Nephron progenitor cell (in vitro differentiated cells): ENCODE measurements at regions not wholly inside any gene's neighbourhood (a gene's known extent, or its start where the extent isn't known, plus 50 kb on each side); places are given as distances from the start of the nearest gene placed in this dataset.

ENCODE experiments used
- DNase-seq: peaks from one replicate; pipeline ENCODE4 v3.0.0; 2021
- H3K27ac Mint-ChIP-seq: 2 replicates; pipeline ENCODE4 v1.8.0; 2021; ENCODE audit warnings: mild to moderate bottlenecking, moderate library complexity, mixed read lengths
- H3K27me3 Mint-ChIP-seq: 2 replicates; pipeline ENCODE4 v1.8.0; 2021; ENCODE audit warnings: mild to moderate bottlenecking, low read depth, mixed read lengths; ENCODE audit not compliant: poor library complexity
- H3K36me3 Mint-ChIP-seq: 2 replicates; pipeline ENCODE4 v1.8.0; 2021; ENCODE audit warnings: low read depth, mixed read lengths
- H3K4me1 Mint-ChIP-seq: 2 replicates; pipeline ENCODE4 v1.8.0; 2021; ENCODE audit warnings: mixed read lengths
- H3K4me3 Mint-ChIP-seq: 2 replicates; pipeline ENCODE4 v1.8.0; 2021; ENCODE audit warnings: mild to moderate bottlenecking, moderate library complexity, mixed read lengths
- H3K9me3 Mint-ChIP-seq: 2 replicates; pipeline ENCODE4 v1.8.0; 2021; ENCODE audit warnings: mild to moderate bottlenecking, moderate library complexity, mixed read lengths
- TF ChIP-seq, protein P1 (sequence below): fragments of 200-600 bp; sonication (generic); IDR thresholded peaks from 2 replicates; pipeline ENCODE4 v1.5.0; 2021; ENCODE audit warnings: antibody characterized with exemption

DNA sequence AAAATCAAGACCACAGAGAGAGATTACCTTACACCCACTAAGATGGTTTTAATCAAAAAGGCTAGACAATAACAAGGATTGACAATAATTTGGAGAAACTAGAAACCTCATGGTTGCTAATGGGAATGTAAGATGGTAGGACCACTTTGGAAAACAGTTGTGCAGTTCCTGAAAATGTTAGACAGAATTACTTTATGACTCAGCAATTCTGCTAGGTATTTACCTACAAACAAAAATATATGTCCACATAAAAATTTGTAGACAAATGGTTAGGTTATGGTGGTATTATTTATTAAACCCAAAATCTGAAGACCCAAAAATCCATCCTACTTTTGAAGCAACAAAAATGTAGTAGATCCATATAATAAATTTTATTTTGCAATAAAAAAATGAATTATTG is 1027.0 kb upstream of the ADGRL3 start:
- TF ChIP-seq, protein P1, sequence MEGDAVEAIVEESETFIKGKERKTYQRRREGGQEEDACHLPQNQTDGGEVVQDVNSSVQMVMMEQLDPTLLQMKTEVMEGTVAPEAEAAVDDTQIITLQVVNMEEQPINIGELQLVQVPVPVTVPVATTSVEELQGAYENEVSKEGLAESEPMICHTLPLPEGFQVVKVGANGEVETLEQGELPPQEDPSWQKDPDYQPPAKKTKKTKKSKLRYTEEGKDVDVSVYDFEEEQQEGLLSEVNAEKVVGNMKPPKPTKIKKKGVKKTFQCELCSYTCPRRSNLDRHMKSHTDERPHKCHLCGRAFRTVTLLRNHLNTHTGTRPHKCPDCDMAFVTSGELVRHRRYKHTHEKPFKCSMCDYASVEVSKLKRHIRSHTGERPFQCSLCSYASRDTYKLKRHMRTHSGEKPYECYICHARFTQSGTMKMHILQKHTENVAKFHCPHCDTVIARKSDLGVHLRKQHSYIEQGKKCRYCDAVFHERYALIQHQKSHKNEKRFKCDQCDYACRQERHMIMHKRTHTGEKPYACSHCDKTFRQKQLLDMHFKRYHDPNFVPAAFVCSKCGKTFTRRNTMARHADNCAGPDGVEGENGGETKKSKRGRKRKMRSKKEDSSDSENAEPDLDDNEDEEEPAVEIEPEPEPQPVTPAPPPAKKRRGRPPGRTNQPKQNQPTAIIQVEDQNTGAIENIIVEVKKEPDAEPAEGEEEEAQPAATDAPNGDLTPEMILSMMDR, result no peak
- no peak for DNase-seq
- Mint-ChIP-seq H3K27me3 (no peaks in the 10 kb centered on the region), H3K36me3 (no peaks in the 10 kb centered on the region), H3K4me1 (no peaks in the 10 kb centered on the region), H3K9me3 (no peaks in the 10 kb centered on the region), H3K4me3 (no peak overlapping the region), H3K27ac (no peak overlapping the region)

DNA sequence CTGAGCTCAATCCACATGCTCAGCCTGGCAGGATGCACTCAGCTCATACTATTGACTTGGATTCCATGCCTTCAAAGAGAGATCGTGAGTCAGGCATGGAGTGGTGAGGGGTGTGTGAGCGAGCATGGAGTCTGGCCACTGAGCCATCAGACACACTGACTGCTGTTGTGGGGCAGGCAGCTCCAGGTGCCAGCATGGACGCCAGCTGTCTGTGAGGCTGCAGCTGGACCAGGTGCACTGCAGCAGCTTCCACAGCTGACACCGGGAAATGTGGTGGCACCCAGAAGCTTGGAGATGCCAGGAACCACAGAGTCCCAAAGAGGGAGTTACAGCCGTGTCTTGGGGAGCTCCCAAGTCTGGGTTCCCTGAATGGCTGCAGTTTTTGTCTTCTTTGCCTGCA is 1026.4 kb upstream of the ADGRL3 start:
- Mint-ChIP-seq H3K4me1 (no peaks in the 10 kb centered on the region), H3K36me3 (no peaks in the 10 kb centered on the region), H3K4me3 (no peak overlapping the region), H3K27me3 (no peaks in the 10 kb centered on the region), H3K27ac (no peak overlapping the region), H3K9me3 (no peaks in the 10 kb centered on the region)
- TF ChIP-seq, protein P1, result no peak
- no peak for DNase-seq

DNA sequence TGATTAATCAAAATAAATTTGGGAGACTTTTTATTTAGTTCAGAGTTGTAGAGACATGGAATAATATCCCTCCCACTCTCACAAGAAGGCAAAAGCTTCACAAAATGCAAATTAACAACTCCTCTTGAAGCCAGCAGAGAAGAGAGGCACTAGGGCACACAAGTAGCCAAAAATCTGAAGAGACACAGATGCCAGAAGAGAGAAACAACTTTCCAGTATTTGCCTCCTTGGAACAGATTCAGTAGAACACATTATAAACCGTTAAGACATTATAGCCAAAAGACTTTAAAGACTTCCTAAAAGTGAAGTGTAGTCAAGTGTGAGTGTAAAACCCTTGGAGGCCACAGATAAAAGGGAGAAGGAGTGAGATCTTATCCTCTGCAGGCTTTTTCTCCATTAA is 1024.9 kb upstream of the ADGRL3 start:
- no peaks in the 10 kb centered on the region for H3K27me3 Mint-ChIP-seq
- H3K27ac Mint-ChIP-seq, result peak overlapping the region; percentile 6
- no peaks in the 10 kb centered on the region for H3K4me1 Mint-ChIP-seq
- TF ChIP-seq, protein P1, result no peak
- no peak overlapping the region for H3K4me3 Mint-ChIP-seq
- no peaks in the 10 kb centered on the region for H3K9me3 Mint-ChIP-seq
- DNase-seq, result no peak
- H3K36me3 Mint-ChIP-seq, result no peaks in the 10 kb centered on the region

DNA sequence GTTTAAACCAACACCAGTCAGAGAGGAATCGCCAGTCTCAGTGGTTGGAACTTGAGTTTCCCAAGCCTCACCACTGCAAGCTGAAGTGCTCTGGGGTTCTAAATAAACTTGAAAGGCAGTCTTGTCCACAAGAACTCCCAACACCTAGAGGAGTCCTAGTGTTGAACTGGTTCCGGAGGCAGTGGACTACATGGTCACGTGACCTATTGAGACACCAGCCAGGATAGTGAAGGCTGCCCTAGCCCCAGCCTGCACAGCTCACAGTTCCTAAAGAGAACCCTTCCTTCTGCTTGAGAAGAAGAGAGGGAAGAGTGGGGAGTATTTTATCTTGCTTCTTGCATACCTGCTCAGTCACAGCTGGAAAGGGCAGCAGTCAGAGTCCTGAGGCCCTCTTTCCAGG is 1012.7 kb upstream of the ADGRL3 start:
- Mint-ChIP-seq H3K36me3 (no peaks in the 10 kb centered on the region), H3K9me3 (peaks cover 30% of the 10 kb centered on the region), H3K4me3 (no peak overlapping the region), H3K27me3 (no peaks in the 10 kb centered on the region), H3K27ac (no peak overlapping the region), H3K4me1 (no peaks in the 10 kb centered on the region)
- DNase-seq, result no peak
- TF ChIP-seq, protein P1, result no peak

DNA sequence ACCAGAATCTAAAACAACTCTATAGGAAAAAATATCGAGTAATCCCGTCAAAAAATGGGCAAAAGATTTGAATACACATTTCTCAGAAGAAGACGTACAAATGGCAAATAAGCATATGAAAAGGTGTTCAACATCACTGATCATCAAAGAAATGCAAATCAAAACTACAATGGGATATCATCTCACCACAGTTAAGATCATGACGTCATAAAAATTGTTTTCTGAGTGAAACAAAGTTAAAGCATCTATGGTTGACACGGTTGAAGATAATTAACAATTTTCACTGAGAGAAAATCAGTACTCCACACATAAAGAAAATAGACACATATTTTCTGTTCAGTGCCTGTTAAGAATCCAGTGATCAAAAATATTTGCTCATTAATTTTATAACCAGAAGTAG is 1010.8 kb upstream of the ADGRL3 start:
- H3K27ac Mint-ChIP-seq, result no peak overlapping the region
- no peaks in the 10 kb centered on the region for H3K27me3 Mint-ChIP-seq
- no peak for DNase-seq
- TF ChIP-seq, protein P1, result no peak
- H3K4me3 Mint-ChIP-seq, result no peak overlapping the region
- H3K4me1 Mint-ChIP-seq, result no peaks in the 10 kb centered on the region
- H3K36me3 Mint-ChIP-seq, result no peaks in the 10 kb centered on the region
- H3K9me3 Mint-ChIP-seq, result peaks cover 34% of the 10 kb centered on the region

DNA sequence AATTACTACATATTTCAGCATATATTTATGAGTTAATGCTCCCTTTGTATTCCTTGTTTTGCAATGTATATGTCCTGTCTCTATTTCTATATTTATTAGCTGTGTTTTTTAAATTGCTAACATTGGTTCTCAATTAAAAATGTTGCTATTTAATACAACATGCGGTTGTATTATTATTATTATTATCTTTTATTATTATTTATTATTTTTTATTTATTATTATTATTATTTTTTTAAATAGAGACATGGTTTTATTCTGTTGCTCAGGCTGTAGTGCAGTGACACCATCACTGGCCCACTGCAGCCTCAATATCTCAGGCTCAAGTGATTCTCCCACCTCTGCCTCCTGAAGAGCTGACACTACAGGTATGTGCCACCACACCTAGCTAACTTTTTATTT is 1005.9 kb upstream of the ADGRL3 start:
- DNase-seq, result no peak
- H3K36me3 Mint-ChIP-seq, result no peaks in the 10 kb centered on the region
- no peak overlapping the region for H3K4me3 Mint-ChIP-seq
- H3K27ac Mint-ChIP-seq, result no peak overlapping the region
- peaks cover 28% of the 10 kb centered on the region for H3K9me3 Mint-ChIP-seq
- H3K4me1 Mint-ChIP-seq, result no peaks in the 10 kb centered on the region
- no peaks in the 10 kb centered on the region for H3K27me3 Mint-ChIP-seq
- TF ChIP-seq, protein P1, result no peak
